Uterus (tissue), 3 donors: ENCODE measurements at regions not wholly inside any gene's neighbourhood (a gene's known extent, or its start where the extent isn't known, plus 50 kb on each side); places are given as distances from the start of the nearest gene placed in this dataset.

ENCODE experiments used
- DNase-seq, 2 donors: peaks; one replicate each; pipeline ENCODE4 v3.0.0-alpha.2; 2019 to 2020
- H3K27ac ChIP-seq, 2 donors: fragments of 200-600 bp; sonication (generic); 1 replicate in 1 of 2; 2 replicates in 1 of 2; pipeline ENCODE4 v1.5.1; 2016 to 2018
- H3K27me3 ChIP-seq, 2 donors: fragments of 200-600 bp; sonication (generic); one replicate each; pipeline ENCODE4 v1.5.1; 2018 to 2019; ENCODE audit warnings: control low read depth in 1 of 2
- H3K36me3 ChIP-seq, 2 donors: fragments of 200-600 bp; sonication (generic); one replicate each; pipeline ENCODE4 v1.5.1; 2019; ENCODE audit warnings: control low read depth in 1 of 2
- H3K4me1 ChIP-seq, 2 donors: fragments of 200-600 bp; sonication (generic); one replicate each; pipeline ENCODE4 v1.5.1; 2018 to 2019; ENCODE audit warnings: control low read depth in 1 of 2
- H3K4me3 ChIP-seq, 2 donors: fragments of 200-600 bp; sonication (generic); 1 replicate in 1 of 2; 2 replicates in 1 of 2; pipeline ENCODE4 v1.5.1; 2018 to 2019; ENCODE audit warnings: mild to moderate bottlenecking in 1 of 2
- H3K9me3 ChIP-seq, 2 donors: fragments of 200-600 bp; sonication (generic); one replicate each; pipeline ENCODE4 v1.5.1; 2019; ENCODE audit warnings: control low read depth in 1 of 2
- CTCF ChIP-seq, 4 experiments: fragments of 200-600 bp in 2 of 4; fragments of 450-650 bp in 2 of 4; sonication (generic) in 2 of 4; IDR thresholded peaks; one replicate each; pipeline ENCODE4 v1.5.1; 2016 to 2019; ENCODE audit warnings: antibody characterized with exemption in 4 of 4, mild to moderate bottlenecking in 2 of 4, moderate library complexity in 1 of 4
- POLR2A ChIP-seq, 2 donors: fragments of 450-650 bp; IDR thresholded peaks; one replicate each; pipeline ENCODE4 v1.6.1; 2016; ENCODE audit warnings: antibody characterized with exemption in 2 of 2, mild to moderate bottlenecking in 1 of 2, moderate library complexity in 1 of 2
- intact Hi-C: fragments of 100-400 bp; cut with DNase I; formaldehyde crosslinking; loops from one replicate; pipeline ENCODE4 v1.15.1; 2023; ENCODE audit warnings: low total_unique reads
- donor health status: DM: yes; HTN: yes; CAD: no.

GRCh38 chr11:115005663-115006062 lies 327.3 kb downstream of the NXPE2 start:
- Histone ChIP-seq H3K9me3 (no peaks in the 10 kb centered on the region), H3K36me3 (no peaks in the 10 kb centered on the region), H3K27me3 (no peaks in the 10 kb centered on the region), H3K4me1 (no peaks in the 10 kb centered on the region), H3K27ac (no peak overlapping the region), H3K4me3 (no peak overlapping the region)
- intact Hi-C loops, result no loop called here
- no peak for DNase-seq
- no peak for TF ChIP-seq CTCF (IDR thresholded peaks at IDR 0.05)
- TF ChIP-seq POLR2A (IDR thresholded peaks at IDR 0.05), result no peak

DNA sequence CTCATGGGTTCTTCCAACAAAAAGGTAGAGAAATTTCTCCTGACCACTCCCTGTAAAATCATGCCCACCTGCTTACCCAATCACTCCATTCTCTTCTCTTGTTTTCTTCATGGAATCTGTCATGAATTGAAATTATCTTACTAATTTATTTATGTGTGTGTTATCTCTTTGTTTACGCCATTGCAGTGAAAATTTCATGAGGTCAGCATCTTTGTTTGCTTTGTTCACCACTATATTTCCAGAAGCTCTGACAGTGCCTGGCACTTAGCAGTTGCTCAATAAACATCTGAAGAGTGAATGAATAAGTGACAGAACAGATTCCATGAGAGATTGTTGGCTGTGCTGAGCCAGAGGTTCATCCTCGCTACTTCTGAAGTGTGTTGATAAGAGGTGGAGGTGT lies 329.5 kb downstream of the NXPE2 start:
- intact Hi-C loops, result no loop called here
- no peaks in the 10 kb centered on the region for H3K27me3 ChIP-seq
- H3K27ac ChIP-seq, result no peak overlapping the region
- TF ChIP-seq POLR2A (IDR thresholded peaks at IDR 0.05) (no peak), CTCF (IDR thresholded peaks at IDR 0.05) (no peak)
- no peaks in the 10 kb centered on the region for H3K9me3 ChIP-seq
- H3K36me3 ChIP-seq, result no peaks in the 10 kb centered on the region
- DNase-seq, result no peak
- H3K4me3 ChIP-seq, result no peak overlapping the region
- H3K4me1 ChIP-seq, result no peaks in the 10 kb centered on the region

DNA sequence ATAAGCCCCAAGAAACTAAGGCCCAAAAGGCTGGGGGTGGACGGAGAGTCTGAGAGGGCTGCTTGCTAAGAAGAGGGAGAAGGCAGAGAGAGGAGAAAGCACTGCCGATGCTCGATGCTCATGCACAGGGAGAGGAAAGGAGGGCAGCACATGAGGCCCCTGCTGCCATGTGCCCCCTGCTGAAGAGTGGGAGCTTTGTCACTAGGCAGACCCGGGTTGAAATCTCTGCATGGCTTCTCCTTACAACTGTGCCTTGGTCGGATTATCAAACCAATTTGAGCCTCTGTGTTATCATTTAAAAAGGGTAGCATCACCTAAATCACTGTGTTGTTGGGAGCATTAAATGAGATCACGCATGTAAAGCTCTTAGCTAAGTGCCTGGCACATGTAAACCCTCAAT lies 330.5 kb downstream of the NXPE2 start:
- Histone ChIP-seq H3K4me1 (no peaks in the 10 kb centered on the region), H3K4me3 (no peak overlapping the region), H3K36me3 (no peaks in the 10 kb centered on the region), H3K27ac (no peak overlapping the region), H3K27me3 (no peaks in the 10 kb centered on the region), H3K9me3 (no peaks in the 10 kb centered on the region)
- DNase-seq, result no peak
- intact Hi-C loops, result no loop called here
- no peak for TF ChIP-seq CTCF (IDR thresholded peaks at IDR 0.05)

DNA sequence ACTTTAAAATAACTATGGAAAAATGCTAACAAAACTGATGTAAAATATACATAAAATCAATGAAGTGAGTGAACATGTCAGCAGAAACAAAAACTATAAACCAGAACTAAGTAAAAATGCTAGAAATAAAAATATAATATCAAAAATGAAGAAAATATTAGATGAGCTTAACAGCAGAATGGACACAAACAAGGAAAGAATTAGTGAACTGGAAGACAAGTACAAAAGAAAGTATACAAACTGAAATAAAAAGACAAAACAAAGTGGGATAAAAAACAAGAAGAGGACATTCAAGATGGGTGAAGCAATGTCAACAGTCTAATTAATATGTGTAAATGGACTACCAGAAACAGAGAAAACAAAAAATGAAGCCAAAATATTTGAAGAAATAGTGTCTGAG lies 339.2 kb downstream of the NXPE2 start:
- H3K27ac ChIP-seq, result no peak overlapping the region
- H3K4me1 ChIP-seq, result no peaks in the 10 kb centered on the region
- H3K27me3 ChIP-seq, result no peaks in the 10 kb centered on the region
- intact Hi-C loops, result no loop called here
- no peak overlapping the region for H3K4me3 ChIP-seq
- TF ChIP-seq CTCF (IDR thresholded peaks at IDR 0.05), result no peak
- TF ChIP-seq POLR2A (IDR thresholded peaks at IDR 0.05), result no peak
- no peaks in the 10 kb centered on the region for H3K36me3 ChIP-seq
- H3K9me3 ChIP-seq, result no peaks in the 10 kb centered on the region
- no peak for DNase-seq

DNA sequence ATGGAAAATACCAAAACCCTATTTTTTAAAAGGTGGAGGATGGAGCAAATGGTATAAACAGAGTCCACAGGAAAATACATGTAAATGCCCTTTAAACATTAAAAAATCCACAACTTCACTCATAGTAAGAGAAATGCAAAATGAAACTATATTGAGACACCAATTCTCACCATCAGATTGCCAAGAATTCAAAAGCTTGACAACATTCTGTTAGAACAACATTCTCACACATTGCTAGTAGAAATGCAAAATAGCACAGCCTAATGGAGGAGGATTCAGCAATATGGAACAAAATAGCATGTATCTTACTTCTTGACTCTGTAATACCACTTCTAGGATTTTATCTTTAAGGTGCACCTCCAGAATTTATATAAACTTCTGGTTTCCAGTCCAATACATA lies 351.8 kb downstream of the NXPE2 start:
- H3K27ac ChIP-seq, result no peak overlapping the region
- H3K9me3 ChIP-seq, result no peaks in the 10 kb centered on the region
- no peak for TF ChIP-seq CTCF (IDR thresholded peaks at IDR 0.05)
- TF ChIP-seq POLR2A (IDR thresholded peaks at IDR 0.05), result no peak
- no peaks in the 10 kb centered on the region for H3K4me1 ChIP-seq
- H3K36me3 ChIP-seq, result no peaks in the 10 kb centered on the region
- no peaks in the 10 kb centered on the region for H3K27me3 ChIP-seq
- DNase-seq, result no peak
- intact Hi-C loops, result no loop called here
- H3K4me3 ChIP-seq, result no peak overlapping the region
